ENCODE measurements at regions not wholly inside any gene's neighbourhood (a gene's known extent, or its start where the extent isn't known, plus 50 kb on each side); places are given as distances from the start of the nearest gene placed in this dataset.

DNA sequence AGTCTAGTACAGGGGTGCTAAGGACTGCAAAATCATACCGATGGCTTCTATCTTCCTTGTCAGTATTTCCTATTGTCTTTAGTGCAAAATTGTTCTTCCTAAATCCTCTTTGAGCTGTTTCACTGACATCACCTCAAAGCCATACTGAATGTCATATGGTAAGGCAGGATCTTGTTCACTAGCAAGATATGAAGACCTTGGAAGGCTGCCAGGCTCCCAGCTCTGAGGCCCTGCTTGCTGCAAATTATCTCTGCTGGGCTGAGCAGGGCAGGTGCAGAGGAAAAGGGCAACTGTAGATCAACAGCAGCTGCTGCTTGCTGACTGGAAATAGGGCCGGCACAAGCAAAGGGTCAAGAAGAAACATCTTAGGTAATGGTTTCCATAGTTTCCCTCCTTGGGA is 58.2 kb downstream of the PMAIP1 start:
- peak; percentile 96 for DNase-seq

DNA sequence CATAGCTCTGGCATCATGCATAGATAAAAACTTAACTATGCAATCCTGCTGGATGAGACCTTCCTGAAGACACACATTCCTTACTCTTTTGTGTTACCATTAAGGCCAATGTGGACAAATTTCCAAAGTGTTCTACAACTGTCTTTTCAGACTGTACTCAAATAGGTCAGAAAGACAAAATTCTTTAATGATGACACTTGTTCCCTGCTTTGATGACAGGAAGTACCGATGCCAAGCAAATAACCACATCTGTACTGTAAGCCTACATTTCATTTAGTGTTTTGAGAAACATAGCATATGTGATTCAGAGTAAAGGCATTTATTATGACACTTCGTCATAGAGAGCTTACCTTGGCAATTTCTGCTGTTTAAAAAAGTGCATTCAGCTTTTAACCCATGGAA is 55.0 kb downstream of the PMAIP1 start:
- DNase-seq = no peak

DNA sequence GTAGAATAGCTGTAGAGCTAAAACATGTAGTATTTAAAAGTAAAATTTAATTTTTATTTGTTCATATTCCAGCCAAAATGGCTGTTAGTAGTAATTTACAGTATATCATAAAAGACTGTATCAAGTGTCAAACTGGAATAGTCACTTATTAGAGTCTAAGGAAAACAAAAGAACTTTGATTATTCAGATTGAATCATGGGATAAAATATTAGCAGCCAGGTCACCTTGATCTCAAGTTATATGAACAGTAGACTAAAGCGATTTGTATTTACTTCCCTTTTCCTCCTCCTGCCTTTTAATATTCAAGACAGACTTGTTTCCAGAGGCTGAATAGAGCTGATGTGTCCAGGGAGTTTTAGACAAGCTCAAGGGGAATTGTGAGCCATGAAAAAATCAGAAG is 54.4 kb downstream of the PMAIP1 start:
- DNase-seq = no peak
